GM19395 (cell line): ENCODE measurements at regions not wholly inside any gene's neighbourhood (a gene's known extent, or its start where the extent isn't known, plus 50 kb on each side); places are given as distances from the start of the nearest gene placed in this dataset.

ENCODE experiments used
- ATAC-seq: cut with Tn5 transposase; IDR thresholded peaks from one replicate; pipeline ENCODE4 v1.9.1; 2021; ENCODE audit warnings: mild to moderate bottlenecking, moderate library complexity; ENCODE audit not compliant: unreplicated experiment

DNA sequence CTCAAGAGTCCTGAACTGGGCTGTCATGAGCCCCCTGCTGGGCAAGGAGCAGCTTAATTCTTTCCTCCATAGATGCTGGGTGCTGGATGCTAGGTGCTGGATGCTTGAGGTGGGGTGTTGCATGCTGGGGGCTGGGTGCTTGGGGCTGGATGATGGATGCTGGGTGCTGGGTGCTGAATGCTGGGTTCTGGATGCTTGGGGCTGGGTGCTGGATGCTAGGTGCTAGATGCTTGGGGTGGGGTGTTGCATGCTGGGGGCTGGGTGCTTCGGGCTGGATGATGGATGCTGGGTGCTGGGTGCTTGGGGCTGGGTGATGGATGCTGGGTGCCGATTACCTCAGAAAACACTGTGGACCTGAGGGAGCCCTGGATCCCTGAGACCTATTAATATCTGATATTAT is 837.7 kb downstream of the GALR1 start:
- no peak for ATAC-seq

DNA sequence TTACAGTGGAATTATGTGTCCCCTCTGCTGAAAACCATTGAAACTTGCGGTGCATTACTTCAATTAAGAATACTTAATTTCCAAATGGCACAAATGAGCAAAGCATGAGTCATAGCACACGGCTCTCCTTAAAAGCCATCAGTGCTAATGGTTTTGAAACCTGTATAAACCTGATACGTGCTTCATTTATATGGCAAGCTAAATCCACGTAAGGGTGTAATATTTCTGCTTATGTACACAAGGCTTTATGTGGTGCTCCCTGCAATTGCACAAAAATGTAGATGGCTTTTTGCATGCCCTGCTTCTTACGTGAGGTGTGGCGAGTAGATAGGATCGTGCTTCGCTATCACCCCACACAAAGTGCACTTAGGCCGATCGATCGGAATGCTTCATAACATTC is 840.9 kb downstream of the GALR1 start:
- no peak for ATAC-seq

DNA sequence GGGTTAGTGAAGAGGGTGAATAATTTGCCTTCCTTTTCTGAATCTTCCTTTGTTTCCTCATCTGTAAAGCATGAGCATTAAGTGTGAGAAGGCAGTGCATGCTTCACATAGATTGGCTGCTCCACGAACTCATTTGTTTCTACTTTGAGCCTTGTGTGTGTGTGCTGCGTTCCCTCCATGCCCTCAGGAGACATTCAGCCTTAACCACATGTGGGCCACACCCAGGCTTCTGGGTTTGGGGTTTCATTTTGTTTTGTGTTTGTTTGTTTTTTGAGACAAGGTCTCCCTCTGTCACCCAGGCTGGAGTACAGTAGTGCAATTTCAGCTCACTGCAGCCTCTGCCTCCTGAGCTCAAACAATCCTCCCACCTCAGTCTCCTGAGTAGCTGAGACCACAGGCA is 843.3 kb downstream of the GALR1 start:
- no peak for ATAC-seq

DNA sequence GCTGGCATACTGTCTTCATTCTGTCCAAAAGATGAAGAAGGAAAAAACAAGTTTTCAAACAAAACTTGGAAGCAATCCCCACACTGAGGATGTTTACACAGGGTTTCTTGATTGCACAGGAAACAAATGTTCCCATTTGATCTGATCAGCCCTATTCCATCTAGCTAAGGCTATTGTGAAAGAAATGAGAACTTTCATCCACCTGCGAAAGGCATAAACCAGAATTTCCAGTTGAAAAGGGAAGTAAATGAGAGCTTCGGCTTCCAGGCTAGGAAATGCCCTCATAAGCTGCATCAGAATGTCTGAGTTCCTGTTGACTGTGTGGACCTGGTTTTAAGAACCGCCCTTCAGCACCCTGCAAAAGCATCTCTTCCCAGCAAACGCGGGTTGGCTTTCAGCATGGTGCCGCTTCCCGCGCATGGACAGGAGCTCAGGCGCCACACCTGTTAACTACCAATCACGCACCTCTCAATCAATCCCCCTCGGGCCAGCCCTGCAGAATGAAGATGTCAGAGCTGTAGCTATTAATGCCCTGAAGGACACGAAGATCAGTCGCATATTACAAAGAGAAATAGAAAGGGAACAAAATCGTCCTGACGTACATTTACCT is 850.4 kb downstream of the GALR1 start:
- no peak for ATAC-seq

DNA sequence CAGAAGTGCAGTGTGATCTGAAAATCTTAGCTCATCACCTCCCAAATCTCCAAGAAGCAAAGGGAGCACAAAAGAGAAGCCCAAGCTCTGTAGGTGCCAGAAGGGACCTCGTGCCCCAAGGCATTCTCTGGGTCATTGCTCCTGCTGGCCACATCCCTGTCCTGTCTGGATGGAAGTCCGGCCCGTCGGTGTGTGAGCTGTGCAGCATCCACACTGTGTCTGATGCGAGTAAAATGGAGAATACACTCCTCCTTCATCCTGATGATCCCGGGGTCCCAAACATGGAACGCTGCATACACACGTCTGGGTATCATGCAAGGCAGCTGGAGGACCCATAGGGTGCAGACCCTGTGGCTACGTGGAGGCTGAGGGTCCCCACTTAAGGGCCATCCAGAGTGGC is 851.4 kb downstream of the GALR1 start:
- no peak for ATAC-seq

DNA sequence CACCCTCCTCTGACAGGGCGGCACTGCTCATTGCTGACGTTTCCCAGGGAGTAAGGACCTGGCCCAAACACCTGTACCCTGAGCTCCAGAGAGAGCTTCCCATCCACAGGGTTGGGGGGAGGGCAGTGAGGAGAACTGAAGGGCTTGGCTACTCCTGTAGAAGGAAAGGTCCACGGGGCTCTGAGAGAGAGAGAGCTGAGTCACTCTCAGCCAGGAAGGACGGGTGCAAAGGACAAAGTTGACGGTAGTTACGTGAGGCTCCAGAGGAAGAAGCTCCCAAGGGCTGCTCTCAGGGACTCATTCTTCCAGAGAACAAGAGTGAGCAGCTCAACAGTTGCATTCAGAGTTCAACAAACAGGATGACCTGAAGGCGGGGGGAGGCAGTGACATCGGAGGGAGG is 852.5 kb downstream of the GALR1 start:
- ATAC-seq = no peak

DNA sequence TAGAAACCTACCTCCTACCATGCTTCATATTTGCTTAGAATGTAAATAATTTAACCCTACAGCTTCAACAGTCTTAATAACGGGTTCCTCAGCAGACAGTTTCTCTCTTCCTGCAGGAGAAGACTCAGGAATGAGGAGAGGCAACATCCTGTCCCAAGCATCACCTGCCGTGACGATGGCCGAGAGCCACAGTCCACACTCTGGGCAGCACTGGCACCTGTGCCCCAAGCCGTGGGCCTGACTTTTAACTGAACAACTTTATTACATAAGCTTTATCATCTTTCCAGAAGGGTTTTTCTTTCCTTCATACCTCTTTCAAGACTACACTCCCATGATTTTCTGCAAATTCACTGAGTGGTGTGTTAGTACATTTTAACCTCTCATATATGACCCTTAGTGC is 856.0 kb downstream of the GALR1 start:
- ATAC-seq = no peak

DNA sequence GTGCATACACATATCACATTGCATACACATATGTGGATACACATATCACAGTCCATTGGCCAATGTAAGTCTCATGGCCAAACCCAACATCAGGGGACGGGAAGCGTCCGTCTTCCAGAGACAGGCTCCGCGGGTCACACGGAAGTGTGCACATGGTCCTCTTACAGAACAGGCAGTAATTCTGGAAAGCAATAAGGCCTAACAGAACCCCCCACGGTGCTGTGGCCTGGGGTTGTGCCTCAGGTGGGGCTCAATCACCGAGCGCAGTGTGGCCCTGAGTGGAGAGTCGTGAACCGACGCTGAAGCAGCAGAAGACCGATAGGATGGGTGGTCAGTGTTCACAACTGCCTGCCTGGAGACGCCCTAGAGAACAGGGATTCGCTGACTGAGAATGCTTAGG is 857.3 kb downstream of the GALR1 start:
- no peak for ATAC-seq

DNA sequence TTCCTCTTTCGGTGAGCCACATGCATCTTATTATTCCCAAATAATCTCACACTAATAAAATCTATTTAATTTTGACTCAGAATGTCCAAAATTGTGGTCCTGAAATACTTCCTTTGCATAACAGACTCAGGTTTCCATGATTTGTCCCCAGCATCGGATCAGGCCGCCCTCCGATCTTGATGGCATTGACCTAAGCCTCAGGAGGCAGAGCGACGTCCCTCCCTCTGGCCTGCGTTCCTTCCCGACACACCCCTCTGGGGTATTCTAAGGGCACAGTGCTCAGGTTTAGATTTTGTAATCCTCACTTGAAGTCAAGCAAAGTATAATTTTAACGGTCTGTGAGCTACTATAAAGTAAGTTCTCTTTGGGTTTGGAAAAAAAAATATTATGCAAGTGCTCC is 857.7 kb downstream of the GALR1 start:
- ATAC-seq = no peak

DNA sequence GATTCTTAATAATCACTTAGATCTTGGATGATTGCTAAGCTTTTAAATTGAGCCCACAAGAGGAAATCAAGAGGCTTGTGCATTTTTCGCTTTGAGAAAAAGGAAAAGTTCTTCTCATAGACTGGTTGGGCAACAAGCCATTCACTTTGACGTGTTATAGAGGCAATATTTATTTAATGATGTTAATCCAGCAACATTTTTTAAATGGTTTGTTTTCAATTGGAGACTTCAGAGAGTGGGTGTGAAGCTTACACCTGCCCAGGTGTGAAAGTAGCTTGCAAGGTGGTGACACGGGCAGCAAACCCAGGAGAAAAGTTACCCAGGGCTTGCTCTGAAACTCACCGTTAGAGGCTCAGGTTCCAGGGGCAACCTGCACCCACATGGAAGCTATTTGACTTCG is 858.9 kb downstream of the GALR1 start:
- ATAC-seq = no peak

DNA sequence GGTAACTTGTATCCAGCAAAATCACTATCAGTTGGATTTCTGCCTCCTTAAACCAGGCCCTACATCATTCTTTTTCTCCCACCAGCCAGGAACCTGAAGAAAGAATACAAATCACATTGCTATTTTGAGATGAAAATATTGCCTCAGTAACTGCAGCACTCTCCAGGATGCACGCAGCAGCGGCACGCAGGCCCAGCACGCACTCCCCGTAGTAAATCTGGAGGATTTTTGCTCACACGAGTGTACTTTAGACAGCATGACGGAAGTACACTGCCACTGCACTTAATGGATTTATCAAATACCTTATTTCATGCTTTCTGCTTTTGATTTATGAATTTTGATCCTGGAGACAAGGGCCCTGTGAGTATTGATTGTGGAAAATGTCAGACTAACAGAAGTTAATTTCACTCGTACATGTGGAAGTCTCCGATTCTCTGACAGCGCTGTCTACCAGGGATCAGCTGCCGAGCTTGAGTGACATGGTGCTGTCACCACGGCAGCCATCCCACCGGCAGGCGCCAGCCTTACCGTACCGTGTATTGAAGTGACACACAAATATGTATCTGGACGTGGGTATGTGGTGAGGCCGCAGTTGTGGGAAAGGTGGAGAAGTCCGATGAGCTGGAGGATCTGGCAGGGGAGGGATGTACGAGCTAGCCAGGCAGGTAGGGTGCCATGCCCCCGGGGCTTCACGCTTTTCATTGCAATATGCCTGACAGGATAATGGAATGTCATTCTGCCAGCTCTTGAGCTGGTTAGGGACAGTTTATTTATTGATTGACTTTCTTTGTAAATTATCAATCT is 863.7 kb downstream of the GALR1 start:
- no peak for ATAC-seq

DNA sequence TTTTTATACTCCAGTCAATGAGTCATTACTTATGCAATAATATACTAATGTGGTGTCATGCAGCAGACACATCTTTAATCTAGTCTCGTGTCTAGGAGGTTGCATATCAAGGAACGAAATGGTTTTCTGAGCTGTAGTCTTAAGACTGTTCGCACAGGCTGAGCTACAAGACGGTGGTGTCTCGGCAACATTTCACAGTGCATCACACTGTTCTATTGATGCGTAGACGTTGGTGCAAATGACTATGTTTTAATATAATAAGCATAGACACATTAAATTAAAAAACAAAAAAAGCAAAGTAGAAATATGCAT is 864.2 kb downstream of the GALR1 start:
- ATAC-seq = no peak

DNA sequence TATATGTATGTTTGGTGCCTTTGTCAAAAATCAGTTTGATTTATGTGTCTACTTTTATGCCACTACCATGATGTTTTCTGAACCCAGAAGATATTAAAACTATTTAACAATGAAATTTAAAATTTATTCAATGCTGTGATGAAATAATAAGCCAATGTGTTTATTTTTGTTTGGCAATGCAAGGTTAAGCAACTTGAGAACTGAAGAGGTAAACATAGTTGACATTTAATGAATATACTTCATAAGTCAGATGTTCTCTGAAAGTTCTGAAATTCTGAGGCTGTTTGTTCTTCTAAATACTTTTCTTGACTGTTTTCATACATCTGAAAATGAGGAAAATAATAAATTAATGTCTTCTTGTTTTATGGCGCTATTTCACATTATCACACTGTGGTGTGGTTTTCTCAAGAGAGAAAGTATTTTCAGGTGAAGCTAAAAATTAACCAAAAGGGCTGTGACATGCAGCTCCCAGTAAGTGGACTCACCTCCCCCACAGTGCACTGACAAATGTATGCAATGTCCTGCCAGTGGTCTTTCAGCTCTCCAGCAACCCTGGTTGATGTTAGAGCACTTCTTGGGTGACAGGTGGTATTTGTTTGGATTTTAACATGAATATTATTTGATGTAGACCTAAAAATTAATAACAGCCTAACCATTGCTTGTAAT is 863.6 kb upstream of the SALL3 start:
- ATAC-seq = no peak

DNA sequence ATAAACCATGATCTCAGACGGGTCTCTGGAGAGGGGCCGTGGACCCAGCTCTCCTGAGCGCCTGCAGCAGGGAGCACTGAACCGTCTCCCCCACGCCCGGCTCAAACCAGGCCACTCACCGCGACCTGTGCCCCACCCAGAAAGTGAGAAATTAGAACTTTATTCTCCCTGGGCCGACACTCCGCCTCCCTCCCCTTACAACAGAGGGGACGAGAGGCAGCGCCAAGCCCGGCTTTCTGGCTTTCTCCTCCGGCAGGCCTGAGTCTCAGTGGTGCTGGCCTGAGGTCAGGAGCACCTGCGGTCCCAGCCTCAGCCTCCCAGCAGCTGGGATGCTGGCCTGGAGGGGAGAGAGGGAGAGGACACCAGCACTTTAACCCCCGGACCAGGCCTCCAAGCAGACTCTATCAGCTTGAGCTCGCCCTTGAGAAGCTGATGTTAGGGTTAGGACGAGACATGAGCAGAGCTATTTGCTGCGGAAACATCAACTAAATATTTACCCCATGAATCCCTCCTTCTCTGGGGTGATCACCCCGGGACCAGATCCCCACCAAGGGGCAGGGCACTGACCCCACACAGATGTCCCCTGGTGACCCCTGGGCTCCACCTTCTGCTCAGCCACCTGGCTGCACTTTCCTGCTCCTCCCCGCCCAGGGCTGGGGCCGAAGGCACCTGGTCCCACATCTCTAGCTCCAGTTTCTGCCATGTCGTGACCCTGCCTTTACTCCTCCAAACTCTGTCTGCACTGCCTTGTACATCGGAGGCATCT is 856.3 kb upstream of the SALL3 start:
- ATAC-seq = no peak

DNA sequence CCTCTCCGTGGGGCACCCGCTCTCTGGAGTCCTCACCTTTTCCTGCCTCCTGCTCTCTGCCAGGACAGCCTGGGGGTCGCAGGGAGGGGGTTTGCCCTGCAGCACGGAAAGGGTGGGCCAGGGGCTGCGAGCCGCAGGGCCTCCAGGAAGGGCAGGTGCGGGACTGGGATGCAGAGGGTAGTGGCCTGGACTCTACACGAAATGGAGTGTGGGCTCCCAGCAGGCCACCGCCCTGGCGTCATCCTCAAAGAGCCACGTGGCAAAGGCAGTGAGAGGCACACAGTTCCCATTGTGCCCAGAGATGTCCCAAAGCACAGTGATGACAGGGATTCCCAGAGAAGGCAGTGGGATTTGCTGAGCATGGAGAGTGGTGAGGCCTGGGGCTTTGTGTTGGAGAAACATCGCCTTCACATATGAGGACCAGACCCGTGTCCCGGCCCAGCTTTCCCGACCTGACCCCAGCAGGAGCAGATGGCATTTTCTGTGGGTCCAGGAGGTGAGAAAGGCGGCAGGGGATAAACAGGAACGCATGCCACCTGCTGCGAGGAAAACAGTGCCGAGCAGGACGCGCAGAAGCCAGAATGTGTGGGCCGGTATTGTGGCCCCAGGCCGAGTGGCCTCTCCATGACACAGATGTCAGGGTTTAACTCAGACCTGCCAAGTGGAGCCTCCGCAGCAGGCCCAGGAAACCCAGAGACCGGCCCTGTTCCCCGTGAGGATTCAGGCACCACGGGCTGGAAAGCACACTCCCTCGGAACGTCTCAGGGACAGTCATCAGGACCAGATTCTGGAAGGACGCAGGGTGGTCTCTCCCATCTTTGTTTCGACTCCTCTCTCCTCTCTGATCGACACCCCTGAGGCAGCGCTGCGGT is 855.5 kb upstream of the SALL3 start:
- ATAC-seq = no peak

DNA sequence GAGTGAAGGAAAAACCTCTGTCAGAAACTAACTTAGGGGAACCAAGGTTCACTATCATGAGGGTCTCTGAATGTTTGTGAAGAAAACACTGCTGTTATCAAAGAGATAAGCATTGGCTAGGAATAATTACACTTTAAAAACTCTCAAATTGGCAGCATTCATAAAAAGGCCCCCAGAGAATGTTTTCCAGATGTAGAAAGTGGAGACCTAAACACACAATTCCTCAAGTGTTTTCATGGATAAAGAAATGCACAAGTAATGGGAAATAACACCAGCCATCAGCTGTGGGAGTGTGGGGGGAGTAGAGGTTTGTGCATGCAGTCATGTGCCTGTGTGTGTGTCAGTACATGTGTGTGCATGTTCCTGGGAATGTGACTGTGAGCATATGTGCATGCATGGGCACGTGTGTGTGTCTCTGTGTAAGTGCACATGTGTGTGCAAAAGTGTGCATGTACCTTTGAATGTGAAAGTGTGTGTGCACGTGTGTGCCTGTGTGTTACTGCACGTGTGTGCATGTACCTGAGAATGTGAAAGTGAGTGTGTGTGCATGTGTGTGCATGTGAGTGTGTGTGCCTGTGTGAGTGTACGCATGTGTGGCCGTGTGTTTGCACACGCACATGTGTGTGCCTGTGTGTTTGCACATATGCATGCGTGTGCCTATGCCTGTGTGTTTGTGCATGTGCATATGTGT is 854.3 kb upstream of the SALL3 start:
- ATAC-seq = no peak

DNA sequence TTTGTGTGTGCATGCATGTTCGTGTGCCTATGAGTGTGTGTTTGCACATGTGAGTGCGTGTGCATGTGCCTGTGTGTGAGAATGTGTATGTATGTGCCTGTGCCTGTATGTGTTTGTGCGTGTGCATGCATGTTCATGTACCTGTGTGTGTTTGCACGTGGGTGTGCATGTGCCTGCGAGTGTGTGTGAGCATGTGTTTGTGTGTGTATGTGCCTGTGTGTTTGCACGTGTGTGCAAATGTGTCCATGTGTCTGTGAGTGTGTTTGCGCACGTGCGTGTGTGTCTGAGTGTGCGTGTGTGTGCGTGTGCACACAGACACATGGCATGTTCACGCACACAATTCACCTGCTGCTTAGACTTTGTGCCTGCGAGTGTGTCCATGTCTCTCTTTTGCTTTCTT is 853.5 kb upstream of the SALL3 start:
- ATAC-seq = no peak

DNA sequence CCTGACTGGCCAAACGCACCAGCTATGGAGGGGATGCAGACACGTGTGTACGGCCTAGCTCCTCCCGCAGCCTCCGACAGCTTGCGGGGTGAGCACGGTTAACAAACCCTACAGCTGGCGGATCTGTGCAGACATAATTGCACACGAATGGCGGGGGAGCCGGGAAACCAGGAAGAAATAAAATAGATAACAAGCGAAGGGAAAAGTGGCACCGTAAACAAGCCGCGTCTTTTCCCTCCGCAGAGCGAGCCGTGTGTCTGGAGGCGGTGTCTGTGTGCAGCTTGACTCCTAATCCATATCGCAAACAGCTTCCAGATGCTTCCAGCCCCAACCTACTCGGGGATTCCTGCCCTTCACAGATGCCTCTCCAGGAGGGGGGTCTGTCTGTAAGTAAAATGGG is 853.1 kb upstream of the SALL3 start:
- no peak for ATAC-seq

DNA sequence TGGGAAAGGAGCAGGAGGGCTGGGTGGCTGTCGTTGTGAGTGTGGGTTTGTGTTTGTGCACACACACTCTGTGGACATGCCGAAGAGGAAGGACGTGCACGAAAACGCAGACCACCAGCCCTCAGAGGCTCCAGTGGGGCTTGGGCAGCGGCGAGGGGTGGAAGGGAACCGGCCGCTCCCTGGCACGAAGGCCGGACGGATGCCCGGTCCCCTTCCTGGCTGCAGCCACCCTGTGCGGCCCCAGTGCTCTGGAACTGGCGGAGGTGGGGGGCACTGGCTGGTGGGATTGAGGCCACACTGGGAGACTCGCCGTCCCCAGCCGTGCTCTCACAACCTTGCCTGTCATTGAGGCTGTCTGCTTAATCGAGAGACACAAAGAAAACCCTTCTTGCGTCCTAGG is 852.6 kb upstream of the SALL3 start:
- ATAC-seq = no peak

DNA sequence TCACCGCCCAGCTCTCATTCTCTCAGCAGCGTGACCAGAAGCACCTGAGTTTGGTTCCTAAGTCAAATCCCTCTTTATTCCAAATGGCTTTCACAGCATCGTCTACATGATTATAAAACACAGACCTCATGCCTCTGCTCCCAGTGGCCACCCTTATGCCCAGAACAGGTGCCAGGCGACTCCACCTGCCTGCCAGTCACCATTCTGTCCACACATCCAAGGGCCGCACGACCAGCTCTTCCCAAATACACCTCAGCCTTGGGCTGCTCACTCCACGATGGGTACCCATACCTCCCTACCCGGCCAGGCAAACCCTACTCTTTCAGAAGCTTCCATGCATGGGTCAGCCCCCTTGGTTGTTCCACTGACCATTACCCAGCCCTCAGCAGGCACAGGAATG is 851.6 kb upstream of the SALL3 start:
- ATAC-seq = no peak
